ENCODE measurements at regions not wholly inside any gene's neighbourhood (a gene's known extent, or its start where the extent isn't known, plus 50 kb on each side); places are given as distances from the start of the nearest gene placed in this dataset.

- Histone ChIP-seq H4K20me1 (ENCODE audit: insufficient read depth, low read length) (no peaks in the 10 kb centered on the region), H3K9me3 (ENCODE audit: insufficient read depth, low read depth, low read length) (no peaks in the 10 kb centered on the region), H3K9ac (ENCODE audit: low read length) (no peak overlapping the region), H3K4me1 (ENCODE audit: insufficient read depth, low read length) (no peaks in the 10 kb centered on the region), H3K4me2 (ENCODE audit: low read length) (no peak overlapping the region), H3K27me3 (ENCODE audit: insufficient read depth, low read length) (no peaks in the 10 kb centered on the region), H2AFZ (ENCODE audit: low read depth, low read length) (no peak overlapping the region), H3K4me3 (ENCODE audit: insufficient read depth, low read depth, low read length) (no peak overlapping the region), H3K79me2 (ENCODE audit: insufficient read depth, low read length) (no peaks in the 10 kb centered on the region), H3K36me3 (ENCODE audit: insufficient read depth, low read length) (no peaks in the 10 kb centered on the region), H3K27ac (ENCODE audit: low read depth, low read length) (no peak overlapping the region)
- Mint-ChIP-seq H3K27ac (ENCODE audit: unreplicated experiment) (no peak overlapping the region), H3K4me3 (ENCODE audit: unreplicated experiment) (peak overlapping the region; percentile 37), H3K27me3 (ENCODE audit: low read depth, unreplicated experiment) (no peaks in the 10 kb centered on the region), H3K4me1 (ENCODE audit: low read depth, unreplicated experiment) (no peaks in the 10 kb centered on the region), H3K9me3 (ENCODE audit: unreplicated experiment) (no peaks in the 10 kb centered on the region), H3K36me3 (ENCODE audit: low read depth, unreplicated experiment) (no peaks in the 10 kb centered on the region)
- no peak for DNase-seq (ENCODE audit: low read depth)
- FAIRE-seq, result no peak
- no peak for TF ChIP-seq CTCF (IDR thresholded peaks at IDR 0.05; ENCODE audit: insufficient read depth, low read depth, low read length)
- TF ChIP-seq EZH2 (IDR thresholded peaks at IDR 0.05; ENCODE audit: insufficient read depth, low read length), result no peak
Observed at GRCh38 chr13:22041741-22042140, 370.9 kb downstream of the FGF9 start.

GRCh38 chr13:22047082-22047784, 376.4 kb downstream of the FGF9 start:
- H3K27me3 Mint-ChIP-seq (ENCODE audit: low read depth, unreplicated experiment), result peaks cover 6% of the 10 kb centered on the region
- no peaks in the 10 kb centered on the region for H3K9me3 Mint-ChIP-seq (ENCODE audit: unreplicated experiment)
- no peaks in the 10 kb centered on the region for H4K20me1 ChIP-seq (ENCODE audit: insufficient read depth, low read length)
- DNase-seq (ENCODE audit: low read depth), result no peak
- FAIRE-seq, result no peak
- H3K36me3 Mint-ChIP-seq (ENCODE audit: low read depth, unreplicated experiment), result no peaks in the 10 kb centered on the region
- H3K27me3 ChIP-seq (ENCODE audit: insufficient read depth, low read length), result no peaks in the 10 kb centered on the region
- H3K4me1 ChIP-seq (ENCODE audit: insufficient read depth, low read length), result no peaks in the 10 kb centered on the region
- no peak overlapping the region for H2AFZ ChIP-seq (ENCODE audit: low read depth, low read length)
- no peak overlapping the region for H3K27ac ChIP-seq (ENCODE audit: low read depth, low read length)
- no peak overlapping the region for H3K4me3 ChIP-seq (ENCODE audit: insufficient read depth, low read depth, low read length)
- no peak overlapping the region for H3K4me3 Mint-ChIP-seq (ENCODE audit: unreplicated experiment)
- H3K4me2 ChIP-seq (ENCODE audit: low read length), result no peak overlapping the region
- no peaks in the 10 kb centered on the region for H3K9me3 ChIP-seq (ENCODE audit: insufficient read depth, low read depth, low read length)
- H3K36me3 ChIP-seq (ENCODE audit: insufficient read depth, low read length), result no peaks in the 10 kb centered on the region
- no peaks in the 10 kb centered on the region for H3K79me2 ChIP-seq (ENCODE audit: insufficient read depth, low read length)
- H3K4me1 Mint-ChIP-seq (ENCODE audit: low read depth, unreplicated experiment), result no peaks in the 10 kb centered on the region
- H3K27ac Mint-ChIP-seq (ENCODE audit: unreplicated experiment), result no peak overlapping the region
- H3K9ac ChIP-seq (ENCODE audit: low read length), result no peak overlapping the region
- no peak for TF ChIP-seq CTCF (IDR thresholded peaks at IDR 0.05; ENCODE audit: insufficient read depth, low read depth, low read length)
- TF ChIP-seq EZH2 (IDR thresholded peaks at IDR 0.05; ENCODE audit: insufficient read depth, low read length), result no peak

GRCh38 chr13:22047785-22048104, 376.9 kb downstream of the FGF9 start:
- H3K4me3 Mint-ChIP-seq (ENCODE audit: unreplicated experiment), result no peak overlapping the region

More at GRCh38 chr13:22047785-22048104, 376.9 kb downstream of the FGF9 start:
- DNase-seq (ENCODE audit: low read depth), result no peak
- Mint-ChIP-seq H3K27me3 (ENCODE audit: low read depth, unreplicated experiment) (peaks cover 6% of the 10 kb centered on the region), H3K4me1 (ENCODE audit: low read depth, unreplicated experiment) (no peaks in the 10 kb centered on the region), H3K36me3 (ENCODE audit: low read depth, unreplicated experiment) (no peaks in the 10 kb centered on the region), H3K9me3 (ENCODE audit: unreplicated experiment) (no peaks in the 10 kb centered on the region), H3K27ac (ENCODE audit: unreplicated experiment) (no peak overlapping the region)
- H3K79me2 ChIP-seq (ENCODE audit: insufficient read depth, low read length), result no peaks in the 10 kb centered on the region
- H3K4me1 ChIP-seq (ENCODE audit: insufficient read depth, low read length), result no peaks in the 10 kb centered on the region
- no peaks in the 10 kb centered on the region for H3K36me3 ChIP-seq (ENCODE audit: insufficient read depth, low read length)
- H3K4me3 ChIP-seq (ENCODE audit: insufficient read depth, low read depth, low read length), result no peak overlapping the region
- H3K9me3 ChIP-seq (ENCODE audit: insufficient read depth, low read depth, low read length), result no peaks in the 10 kb centered on the region
- H3K4me2 ChIP-seq (ENCODE audit: low read length), result no peak overlapping the region
- no peak for TF ChIP-seq EZH2 (IDR thresholded peaks at IDR 0.05; ENCODE audit: insufficient read depth, low read length)
- TF ChIP-seq CTCF (IDR thresholded peaks at IDR 0.05; ENCODE audit: insufficient read depth, low read depth, low read length), result no peak
- no peak overlapping the region for H3K9ac ChIP-seq (ENCODE audit: low read length)
- FAIRE-seq, result no peak
- H2AFZ ChIP-seq (ENCODE audit: low read depth, low read length), result no peak overlapping the region
- no peak overlapping the region for H3K27ac ChIP-seq (ENCODE audit: low read depth, low read length)
- H3K27me3 ChIP-seq (ENCODE audit: insufficient read depth, low read length), result no peaks in the 10 kb centered on the region
- H4K20me1 ChIP-seq (ENCODE audit: insufficient read depth, low read length), result no peaks in the 10 kb centered on the region
